HUES48 (cell line): ENCODE measurements at regions not wholly inside any gene's neighbourhood (a gene's known extent, or its start where the extent isn't known, plus 50 kb on each side); places are given as distances from the start of the nearest gene placed in this dataset.

ENCODE experiments used
- H3K27ac ChIP-seq: one replicate; pipeline ENCODE4 v1.7.0; 2013; ENCODE audit warnings: low read depth, low read length, inconsistent platforms
- H3K27me3 ChIP-seq: 2 replicates; pipeline ENCODE4 v1.6.1; 2013; ENCODE audit warnings: mild to moderate bottlenecking, low read length; ENCODE audit not compliant: control insufficient read depth, insufficient read depth
- H3K36me3 ChIP-seq: 2 replicates; pipeline ENCODE4 v1.6.1; 2013; ENCODE audit warnings: low read length; ENCODE audit not compliant: control insufficient read depth, insufficient read depth
- H3K4me1 ChIP-seq: 2 replicates; pipeline ENCODE4 v1.6.1; 2013; ENCODE audit warnings: mild to moderate bottlenecking, low read length; ENCODE audit not compliant: control insufficient read depth, insufficient read depth
- H3K4me3 ChIP-seq: 2 replicates; pipeline ENCODE4 v1.5.1; 2013; ENCODE audit warnings: mild to moderate bottlenecking, low read depth, low read length
- H3K9ac ChIP-seq: 2 replicates; pipeline ENCODE4 v1.6.1; 2013; ENCODE audit warnings: mild to moderate bottlenecking, low read depth, low read length, moderate library complexity
- H3K9me3 ChIP-seq: 2 replicates; pipeline ENCODE4 v1.6.1; 2013; ENCODE audit warnings: low read length; ENCODE audit not compliant: control insufficient read depth, insufficient read depth

GRCh38 chr16:13314633-13315032, 413.2 kb downstream of the SHISA9 start:
- Histone ChIP-seq H3K9me3 (no peaks in the 10 kb centered on the region), H3K27ac (no peak overlapping the region), H3K27me3 (no peaks in the 10 kb centered on the region), H3K4me1 (no peaks in the 10 kb centered on the region), H3K4me3 (no peak overlapping the region), H3K9ac (no peak overlapping the region), H3K36me3 (no peaks in the 10 kb centered on the region)

GRCh38 chr16:13315642-13316427, 414.4 kb downstream of the SHISA9 start:
- Histone ChIP-seq H3K36me3 (no peaks in the 10 kb centered on the region), H3K4me1 (no peaks in the 10 kb centered on the region), H3K27ac (no peak overlapping the region), H3K27me3 (peaks cover 5% of the 10 kb centered on the region; the same call in 1 of the 2 replicates), H3K9me3 (no peaks in the 10 kb centered on the region), H3K4me3 (no peak overlapping the region), H3K9ac (no peak overlapping the region)

GRCh38 chr16:13322336-13322735, 420.9 kb downstream of the SHISA9 start:
- Histone ChIP-seq H3K4me3 (no peak overlapping the region), H3K27ac (peak overlapping the region; percentile 8), H3K4me1 (peaks cover 22% of the 10 kb centered on the region), H3K9me3 (no peaks in the 10 kb centered on the region), H3K27me3 (peaks cover 28% of the 10 kb centered on the region), H3K9ac (no peak overlapping the region), H3K36me3 (no peaks in the 10 kb centered on the region)

- H3K4me1 ChIP-seq, result peaks cover 22% of the 10 kb centered on the region
- H3K27ac ChIP-seq, result no peak overlapping the region
- H3K27me3 ChIP-seq, result peaks cover 28% of the 10 kb centered on the region
- no peaks in the 10 kb centered on the region for H3K9me3 ChIP-seq
- H3K36me3 ChIP-seq, result no peaks in the 10 kb centered on the region
- no peak overlapping the region for H3K9ac ChIP-seq
- H3K4me3 ChIP-seq, result no peak overlapping the region
These were observed 423.5 kb downstream of the SHISA9 start for GRCh38 chr16:13324851-13325250.

- Histone ChIP-seq H3K9me3 (no peaks in the 10 kb centered on the region), H3K9ac (no peak overlapping the region), H3K4me3 (no peak overlapping the region), H3K27me3 (peaks cover 27% of the 10 kb centered on the region), H3K36me3 (no peaks in the 10 kb centered on the region), H3K4me1 (peaks cover 22% of the 10 kb centered on the region), H3K27ac (no peak overlapping the region)
These were observed 424.0 kb downstream of the SHISA9 start for GRCh38 chr16:13325396-13325795.

- Histone ChIP-seq H3K27ac (no peak overlapping the region), H3K27me3 (no peaks in the 10 kb centered on the region), H3K4me3 (no peak overlapping the region), H3K4me1 (peaks cover 17% of the 10 kb centered on the region), H3K36me3 (no peaks in the 10 kb centered on the region), H3K9ac (no peak overlapping the region), H3K9me3 (no peaks in the 10 kb centered on the region)
These were observed 430.5 kb downstream of the SHISA9 start for GRCh38 chr16:13331918-13332317.

GRCh38 chr16:13332713-13333255, 431.4 kb downstream of the SHISA9 start:
- H3K27ac ChIP-seq, result no peak overlapping the region
- no peak overlapping the region for H3K4me3 ChIP-seq
- no peak overlapping the region for H3K9ac ChIP-seq
- no peaks in the 10 kb centered on the region for H3K27me3 ChIP-seq
- no peaks in the 10 kb centered on the region for H3K36me3 ChIP-seq
- no peaks in the 10 kb centered on the region for H3K9me3 ChIP-seq
- peaks cover 17% of the 10 kb centered on the region for H3K4me1 ChIP-seq

- no peaks in the 10 kb centered on the region for H3K36me3 ChIP-seq
- H3K27ac ChIP-seq, result no peak overlapping the region
- no peak overlapping the region for H3K9ac ChIP-seq
- no peak overlapping the region for H3K4me3 ChIP-seq
- peaks cover 17% of the 10 kb centered on the region for H3K4me1 ChIP-seq
- H3K9me3 ChIP-seq, result no peaks in the 10 kb centered on the region
- H3K27me3 ChIP-seq, result no peaks in the 10 kb centered on the region
These were observed 431.9 kb downstream of the SHISA9 start for GRCh38 chr16:13333336-13333735.

- H3K27ac ChIP-seq, result no peak overlapping the region
- no peak overlapping the region for H3K9ac ChIP-seq
- H3K27me3 ChIP-seq, result no peaks in the 10 kb centered on the region
- H3K36me3 ChIP-seq, result no peaks in the 10 kb centered on the region
- H3K4me1 ChIP-seq, result peaks cover 17% of the 10 kb centered on the region
- H3K4me3 ChIP-seq, result no peak overlapping the region
- H3K9me3 ChIP-seq, result no peaks in the 10 kb centered on the region
These were observed 434.5 kb downstream of the SHISA9 start for GRCh38 chr16:13335879-13336278.

GRCh38 chr16:13336335-13336734, 434.9 kb downstream of the SHISA9 start:
- H3K27me3 ChIP-seq, result no peaks in the 10 kb centered on the region
- H3K27ac ChIP-seq, result no peak overlapping the region
- no peaks in the 10 kb centered on the region for H3K36me3 ChIP-seq
- H3K9me3 ChIP-seq, result no peaks in the 10 kb centered on the region
- H3K4me1 ChIP-seq, result peaks cover 17% of the 10 kb centered on the region
- no peak overlapping the region for H3K9ac ChIP-seq
- H3K4me3 ChIP-seq, result no peak overlapping the region
